ENCODE measurements at regions not wholly inside any gene's neighbourhood (a gene's known extent, or its start where the extent isn't known, plus 50 kb on each side); places are given as distances from the start of the nearest gene placed in this dataset.

DNA sequence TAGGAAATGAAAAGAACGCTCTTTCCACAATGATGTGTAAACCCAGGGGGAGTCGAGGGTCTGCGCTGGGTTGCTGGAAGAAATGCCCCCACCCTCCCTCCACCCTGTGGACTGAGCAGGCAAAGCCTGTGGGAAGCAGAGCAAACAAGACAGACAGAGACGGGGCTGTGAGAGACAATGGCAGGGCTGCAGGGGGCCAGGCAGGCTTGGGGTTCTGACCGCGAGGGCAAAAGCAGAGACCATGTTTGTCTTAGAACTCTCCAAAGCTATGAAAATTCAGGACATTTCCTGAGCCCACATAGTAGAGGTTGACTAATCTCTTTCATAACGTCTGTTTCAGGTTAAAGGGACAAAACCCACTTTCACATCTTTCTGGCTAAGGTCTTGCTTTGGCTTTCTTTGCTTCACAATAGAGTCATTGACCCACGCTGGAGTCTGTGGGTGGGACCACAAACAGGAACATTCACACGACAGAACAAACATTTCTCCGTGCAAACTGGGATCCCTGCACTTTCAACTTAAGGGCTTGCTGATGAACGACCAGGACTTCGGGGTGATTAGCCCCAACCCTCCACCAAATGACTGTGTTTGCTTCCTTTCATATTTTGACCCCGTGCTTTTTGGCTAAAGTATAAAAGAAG lies 156.0 kb upstream of the TPM1 start:
- TF ChIP-seq, protein P1, sequence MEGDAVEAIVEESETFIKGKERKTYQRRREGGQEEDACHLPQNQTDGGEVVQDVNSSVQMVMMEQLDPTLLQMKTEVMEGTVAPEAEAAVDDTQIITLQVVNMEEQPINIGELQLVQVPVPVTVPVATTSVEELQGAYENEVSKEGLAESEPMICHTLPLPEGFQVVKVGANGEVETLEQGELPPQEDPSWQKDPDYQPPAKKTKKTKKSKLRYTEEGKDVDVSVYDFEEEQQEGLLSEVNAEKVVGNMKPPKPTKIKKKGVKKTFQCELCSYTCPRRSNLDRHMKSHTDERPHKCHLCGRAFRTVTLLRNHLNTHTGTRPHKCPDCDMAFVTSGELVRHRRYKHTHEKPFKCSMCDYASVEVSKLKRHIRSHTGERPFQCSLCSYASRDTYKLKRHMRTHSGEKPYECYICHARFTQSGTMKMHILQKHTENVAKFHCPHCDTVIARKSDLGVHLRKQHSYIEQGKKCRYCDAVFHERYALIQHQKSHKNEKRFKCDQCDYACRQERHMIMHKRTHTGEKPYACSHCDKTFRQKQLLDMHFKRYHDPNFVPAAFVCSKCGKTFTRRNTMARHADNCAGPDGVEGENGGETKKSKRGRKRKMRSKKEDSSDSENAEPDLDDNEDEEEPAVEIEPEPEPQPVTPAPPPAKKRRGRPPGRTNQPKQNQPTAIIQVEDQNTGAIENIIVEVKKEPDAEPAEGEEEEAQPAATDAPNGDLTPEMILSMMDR (optimal IDR thresholded peaks at IDR 0.05 in 1 of 3, IDR thresholded peaks at IDR 0.05 in 1 of 3, conservative IDR thresholded peaks at IDR 0.05 in 1 of 3; ENCODE audit: extremely low read depth in 1 of 3, insufficient read depth in 2 of 3, low read length in 3 of 3) = no peak
- TF ChIP-seq EZH2 (IDR thresholded peaks at IDR 0.05; ENCODE audit: low read length) = no peak
- Histone ChIP-seq H3K4me1 (ENCODE audit: control insufficient read depth, extremely low read depth, insufficient read depth, low read length) (peaks cover 6% of the 10 kb centered on the region), H3K4me2 (ENCODE audit: control insufficient read depth, extremely low read depth, insufficient read depth, low read depth, low read length) (no peak overlapping the region), H3K36me3 (ENCODE audit: control insufficient read depth in 2 of 2, extremely low read depth in 1 of 2, insufficient read depth in 2 of 2, low read length in 2 of 2) (no peaks in the 10 kb centered on the region), H3K9ac (ENCODE audit: control insufficient read depth, extremely low read depth, insufficient read depth, low read length) (no peak overlapping the region), H3K79me2 (ENCODE audit: control insufficient read depth, insufficient read depth, low read length) (no peaks in the 10 kb centered on the region), H3K27me3 (ENCODE audit: control insufficient read depth, extremely low read depth, insufficient read depth, low read length) (no peaks in the 10 kb centered on the region), H3K9me1 (ENCODE audit: control insufficient read depth, extremely low read depth, insufficient read depth, low read length) (no peaks in the 10 kb centered on the region), H2AFZ (ENCODE audit: control insufficient read depth, low read length) (no peak overlapping the region), H3K4me3 (ENCODE audit: control insufficient read depth in 2 of 3, extremely low read depth in 1 of 3, insufficient read depth in 2 of 3, low read depth in 1 of 3, low read length in 3 of 3) (no peak overlapping the region), H3K27ac (ENCODE audit: control insufficient read depth, insufficient read depth, low read length) (no peak overlapping the region), H3K9me3 (ENCODE audit: control insufficient read depth, low read depth, low read length) (no peaks in the 10 kb centered on the region), H4K20me1 (ENCODE audit: control insufficient read depth, extremely low read depth, insufficient read depth, low read length) (no peaks in the 10 kb centered on the region)
- dilution Hi-C loops (cut with MboI; ENCODE audit: extremely low pct_ligation_motif_present, low sequenced_read_pairs) = no loop called here
- FAIRE-seq (no peak), DNase-seq (ENCODE audit: low read depth, low spot score) (no peak)

DNA sequence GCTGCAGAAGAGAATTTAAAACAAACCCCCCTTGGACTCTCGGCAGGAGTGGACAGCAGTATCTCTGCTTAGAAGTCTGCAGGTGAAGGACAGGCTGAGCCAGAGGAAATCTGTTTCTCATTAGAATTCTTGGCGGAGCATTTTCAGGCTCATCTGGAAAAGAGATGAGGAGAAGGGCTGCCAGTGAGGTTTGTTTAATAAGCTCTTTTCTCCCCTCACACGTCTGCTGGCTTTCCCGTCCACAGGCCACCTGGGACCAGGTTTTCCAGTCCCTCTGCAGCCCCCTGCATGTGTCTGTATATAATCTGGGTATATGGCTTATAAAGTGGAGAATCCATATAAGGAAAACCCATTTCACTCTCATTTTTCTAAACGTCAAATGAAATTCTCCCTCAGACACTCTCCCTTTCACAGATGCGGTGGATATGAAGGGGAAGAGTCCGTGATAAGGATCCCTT lies 155.4 kb upstream of the TPM1 start:
- peaks cover 6% of the 10 kb centered on the region for H3K4me1 ChIP-seq (ENCODE audit: control insufficient read depth, extremely low read depth, insufficient read depth, low read length)
- H3K9me3 ChIP-seq (ENCODE audit: control insufficient read depth, low read depth, low read length) = no peaks in the 10 kb centered on the region
- H3K4me2 ChIP-seq (ENCODE audit: control insufficient read depth, extremely low read depth, insufficient read depth, low read depth, low read length) = no peak overlapping the region
- no peaks in the 10 kb centered on the region for H3K9me1 ChIP-seq (ENCODE audit: control insufficient read depth, extremely low read depth, insufficient read depth, low read length)
- H3K27me3 ChIP-seq (ENCODE audit: control insufficient read depth, extremely low read depth, insufficient read depth, low read length) = no peaks in the 10 kb centered on the region
- FAIRE-seq (no peak), DNase-seq (ENCODE audit: low read depth, low spot score) (no peak)
- no peak overlapping the region for H2AFZ ChIP-seq (ENCODE audit: control insufficient read depth, low read length)
- H3K36me3 ChIP-seq (ENCODE audit: control insufficient read depth in 2 of 2, extremely low read depth in 1 of 2, insufficient read depth in 2 of 2, low read length in 2 of 2) = no peaks in the 10 kb centered on the region
- TF ChIP-seq, protein P1 (optimal IDR thresholded peaks at IDR 0.05 in 1 of 3, IDR thresholded peaks at IDR 0.05 in 1 of 3, conservative IDR thresholded peaks at IDR 0.05 in 1 of 3; ENCODE audit: extremely low read depth in 1 of 3, insufficient read depth in 2 of 3, low read length in 3 of 3) = no peak
- TF ChIP-seq EZH2 (IDR thresholded peaks at IDR 0.05; ENCODE audit: low read length) = no peak
- H3K79me2 ChIP-seq (ENCODE audit: control insufficient read depth, insufficient read depth, low read length) = no peaks in the 10 kb centered on the region
- no peaks in the 10 kb centered on the region for H4K20me1 ChIP-seq (ENCODE audit: control insufficient read depth, extremely low read depth, insufficient read depth, low read length)
- no peak overlapping the region for H3K27ac ChIP-seq (ENCODE audit: control insufficient read depth, insufficient read depth, low read length)
- H3K4me3 ChIP-seq (ENCODE audit: control insufficient read depth in 2 of 3, extremely low read depth in 1 of 3, insufficient read depth in 2 of 3, low read depth in 1 of 3, low read length in 3 of 3) = no peak overlapping the region
- no peak overlapping the region for H3K9ac ChIP-seq (ENCODE audit: control insufficient read depth, extremely low read depth, insufficient read depth, low read length)
- dilution Hi-C loops (cut with MboI; ENCODE audit: extremely low pct_ligation_motif_present, low sequenced_read_pairs) = no loop called here

All from keratinocyte (primary cell).